ENCODE measurements at regions not wholly inside any gene's neighbourhood (a gene's known extent, or its start where the extent isn't known, plus 50 kb on each side); places are given as distances from the start of the nearest gene placed in this dataset.

- H2AFZ ChIP-seq (ENCODE audit: low read length): no peak overlapping the region
- no peak overlapping the region for H2BK5ac ChIP-seq (ENCODE audit: low read depth, low read length)
- H4K8ac ChIP-seq (ENCODE audit: extremely low read depth, insufficient read depth, low read length): no peak overlapping the region
- no peak overlapping the region for H4K91ac ChIP-seq (replicated peaks; ENCODE audit: insufficient read length, low read length)
- H3K9ac ChIP-seq (replicated peaks in 1 of 4; ENCODE audit: extremely low read depth in 1 of 4, low read depth in 3 of 4, low read length in 3 of 4): no peak overlapping the region
- H2BK15ac ChIP-seq (ENCODE audit: low read length): no peak overlapping the region
- H3K4ac ChIP-seq (replicated peaks; ENCODE audit: insufficient read length, low read depth, low read length): no peak overlapping the region
- H2BK120ac ChIP-seq (replicated peaks; ENCODE audit: low read depth, low read length): no peak overlapping the region
- no peak overlapping the region for H2BK20ac ChIP-seq (ENCODE audit: low read length)
- no peaks in the 10 kb centered on the region for H3K23me2 ChIP-seq (ENCODE audit: low read depth, low read length)
- CTCF ChIA-PET (ENCODE audit: partially characterized antibody): interaction anchor here (1.1 to 1.4 kb wide), 4 partner anchors 8 to 61 kb away, joined by 3 to 4 read pairs (median 3); no protein-coding TSS in a partner anchor
- no peak for DNase-seq (ENCODE audit: low read depth in 1 of 2, low spot score in 2 of 2)
- no peak for FAIRE-seq
- no peaks in the 10 kb centered on the region for H4K20me1 ChIP-seq (replicated peaks in 1 of 2; ENCODE audit: control insufficient read depth in 1 of 2, insufficient read depth in 2 of 2, low read length in 2 of 2)
- peaks cover 6% of the 10 kb centered on the region for H3K79me1 ChIP-seq (ENCODE audit: low read depth, low read length)
- H3K4me3 ChIP-seq (ENCODE audit: extremely low read depth in 1 of 4, insufficient read depth in 2 of 4, low read depth in 3 of 4, low read length in 4 of 4): no peak overlapping the region
- H3K14ac ChIP-seq (ENCODE audit: insufficient read length): no peak overlapping the region
- H2AK5ac ChIP-seq (ENCODE audit: low read depth, low read length): no peak overlapping the region
- H3K27ac ChIP-seq (ENCODE audit: low read depth, low read length): no peak overlapping the region
- H3K4me2 ChIP-seq (ENCODE audit: insufficient read depth in 1 of 2, low read depth in 2 of 2, low read length in 2 of 2): no peak overlapping the region
- H3K23ac ChIP-seq (ENCODE audit: insufficient read length): no peak overlapping the region
- H3K4me1 ChIP-seq (replicated peaks in 1 of 4; ENCODE audit: control insufficient read depth in 3 of 4, insufficient read depth in 4 of 4, low read length in 3 of 4): peaks cover 0 to 5% (median 3%) of the 10 kb centered on the region in 4 experiments; a peak in 5 of 7 replicates
- POLR2A ChIA-PET (ENCODE audit: partially characterized antibody): interaction anchor here (0.9 to 1.9 kb wide), 3 partner anchors 8 to 10 kb away, joined by 3 to 5 read pairs (median 3); no protein-coding TSS in a partner anchor
- H2BK12ac ChIP-seq (ENCODE audit: low read depth, low read length): no peak overlapping the region
- peaks cover 8 to 95% of the 10 kb centered on the region in 2 experiments; a peak in 3 of 4 replicates for H3K79me2 ChIP-seq (ENCODE audit: control insufficient read depth in 1 of 2, insufficient read depth in 2 of 2, low read length in 2 of 2)
- 52% methylated on average over 2 of the region's 2 CpGs; no CpG with 5 or more reads in 1 of the 2 experiments for WGBS, 2 experiments (ENCODE audit: extremely low coverage in 1 of 2, insufficient coverage in 1 of 2, insufficient read length in 1 of 2, insufficient replicate concordance in 2 of 2, low coverage in 1 of 2, low lambda C conversion rate in 2 of 2, missing lambda C conversion rate in 1 of 2)
- H3K27me3 ChIP-seq (replicated peaks in 1 of 4; ENCODE audit: control insufficient read depth in 3 of 4, extremely low read depth in 1 of 4, insufficient read depth in 3 of 4, low read length in 3 of 4): no peaks in the 10 kb centered on the region
- H3K36me3 ChIP-seq (ENCODE audit: control insufficient read depth in 2 of 4, insufficient read depth in 4 of 4, low read length in 3 of 4): no peaks in the 10 kb centered on the region
- H3K56ac ChIP-seq (replicated peaks; ENCODE audit: insufficient read length, low read depth, low read length): no peak overlapping the region
- H3K9me3 ChIP-seq (ENCODE audit: insufficient read depth in 2 of 2, low read depth in 1 of 2, low read length in 1 of 2): no peaks in the 10 kb centered on the region
- no peak overlapping the region for H4K5ac ChIP-seq (ENCODE audit: insufficient read length, low read depth, low read length)
- H3K18ac ChIP-seq (ENCODE audit: extremely low read depth, low read length): no peak overlapping the region
- TF ChIP-seq RBBP5 (IDR thresholded peaks at IDR 0.05; ENCODE audit: borderline replicate concordance, low read depth, low read length) (no peak), EZH2 (IDR thresholded peaks at IDR 0.05; ENCODE audit: low read depth, low read length, severe bottlenecking) (no peak), KDM5A (IDR thresholded peaks at IDR 0.05; ENCODE audit: low read length) (no peak), RAD21 (IDR thresholded peaks at IDR 0.05 in 1 of 2, conservative IDR thresholded peaks at IDR 0.05 in 1 of 2; ENCODE audit: low read depth in 2 of 2, low read length in 2 of 2) (no peak), HDAC2 (IDR thresholded peaks at IDR 0.05; ENCODE audit: borderline replicate concordance in 1 of 2, low read depth in 2 of 2, low read length in 2 of 2) (no peak), SAP30 (IDR thresholded peaks at IDR 0.05; ENCODE audit: insufficient read depth, insufficient replicate concordance, low read length) (no peak), SUZ12 (IDR thresholded peaks at IDR 0.05; ENCODE audit: low read length) (no peak), ATF2 (IDR thresholded peaks at IDR 0.05; ENCODE audit: low read length) (no peak), CREB1 (IDR thresholded peaks at IDR 0.05) (no peak), POLR2AphosphoS5 (IDR thresholded peaks at IDR 0.05; ENCODE audit: low read depth, low read length) (no peak), MAX (IDR thresholded peaks at IDR 0.05) (no peak)
These were observed 74.4 kb upstream of the ARHGAP32 start for GRCh38 chr11:129266536-129266935.

Measured in H1 (cell line).